A549 (cell line): ENCODE measurements at regions not wholly inside any gene's neighbourhood (a gene's known extent, or its start where the extent isn't known, plus 50 kb on each side); places are given as distances from the start of the nearest gene placed in this dataset.
A peak's percentile ranks its signal among the peaks of the same experiment; 100 is the strongest.

Experiments
- ATAC-seq, 2 experiments: fragments of 200-7000 bp in 1 of 2; fragments of >200 bp in 1 of 2; cut with Nextera tagmentation in 1 of 2; cut with Tn5 transposase in 1 of 2; 3 replicates each; pipeline versions ENCODE4 v1.8.0 to v1.9.1; 2018 to 2020; ENCODE audit warnings: mild to moderate bottlenecking in 1 of 2, moderate library complexity in 1 of 2
- CTCF ChIA-PET: fragments of 300-600 bp; sonication (Branson Sonifier 250); formaldehyde crosslinking; extraction: SDS; loops from one replicate; lab custom pipeline; 2021; ENCODE audit warnings: antibody characterized with exemption, inconsistent platforms; lab: Yijun Ruan, JAX
- POLR2A ChIA-PET: fragments of 350-600 bp; formaldehyde crosslinking; extraction: SDS; loops from one replicate; lab custom pipeline; 2021; ENCODE audit warnings: antibody characterized with exemption, inconsistent platforms; lab: Yijun Ruan, JAX
- DNase-seq, 2 experiments: peaks; one replicate each; pipeline versions ENCODE4 v3.0.0 to v3.0.0-alpha.2; 2011 to 2016; ENCODE audit warnings: low read depth in 1 of 2, low spot score in 1 of 2
- FAIRE-seq: peaks from 2 replicates; lab custom pipeline; 2011; peaks lifted over from hg19 to GRCh38; lab: Jason Lieb, UNC
- H3K27ac ChIP-seq, 2 experiments: fragments of >200 bp; sonication (Bioruptor Twin); formaldehyde crosslinking; 3 replicates each; pipeline ENCODE4 v1.5.1; 2016 to 2017
- H3K4me1 ChIP-seq: fragments of >200 bp; sonication (Bioruptor Twin); formaldehyde crosslinking; 3 replicates; pipeline ENCODE4 v1.6.1; 2016
- H3K4me2 ChIP-seq: fragments of >200 bp; sonication (Bioruptor Twin); formaldehyde crosslinking; 3 replicates; pipeline ENCODE4 v1.6.1; 2016
- H3K4me3 ChIP-seq: fragments of >200 bp; sonication (Bioruptor Twin); formaldehyde crosslinking; 3 replicates; pipeline ENCODE4 v1.5.1; 2016
- H3K9me3 ChIP-seq: fragments of >200 bp; sonication (Bioruptor Twin); formaldehyde crosslinking; 3 replicates; pipeline ENCODE4 v1.6.1; 2016
- BCL3 ChIP-seq: fragments of >200 bp; sonication (Bioruptor Twin); formaldehyde crosslinking; IDR thresholded peaks from 3 replicates; pipeline ENCODE4 v1.6.1; 2016
- ELK1 ChIP-seq: fragments of 150-350 bp; IDR thresholded peaks from 2 replicates; pipeline ENCODE4 v1.6.1; 2014; ENCODE audit warnings: low read depth, mild to moderate bottlenecking, low read length
- ESRRA ChIP-seq: fragments of 150-350 bp; IDR thresholded peaks from 2 replicates; pipeline ENCODE4 v1.6.1; 2014; ENCODE audit warnings: mild to moderate bottlenecking, low read length, borderline replicate concordance
- HDAC2 ChIP-seq: fragments of 200-600 bp; sonication (generic); IDR thresholded peaks from 2 replicates; pipeline ENCODE4 v1.6.1; 2016
- HEYL ChIP-seq: fragments of 250-450 bp; sonication (Bioruptor Pico); IDR thresholded peaks from 2 replicates; pipeline ENCODE4 v1.8.0; 2021; ENCODE audit warnings: mild to moderate bottlenecking, moderate library complexity
- HMGXB4 ChIP-seq: fragments of 250-450 bp; sonication (Bioruptor Pico); IDR thresholded peaks from 2 replicates; pipeline ENCODE4 v1.5.0; 2021; ENCODE audit warnings: mild to moderate bottlenecking, moderate library complexity, borderline replicate concordance
- HOXA7 ChIP-seq: fragments of 250-450 bp; sonication (Bioruptor Pico); IDR thresholded peaks from 2 replicates; pipeline ENCODE4 v1.5.0; 2020; ENCODE audit warnings: mild to moderate bottlenecking, moderate library complexity
- HOXB5 ChIP-seq: fragments of 250-450 bp; sonication (Bioruptor Pico); IDR thresholded peaks from 2 replicates; pipeline ENCODE4 v1.5.0; 2020; ENCODE audit warnings: mild to moderate bottlenecking, moderate library complexity
- JUNB ChIP-seq: fragments of >200 bp; sonication (Bioruptor Twin); formaldehyde crosslinking; IDR thresholded peaks from 2 replicates; pipeline ENCODE4 v1.6.1; 2016
- MAFK ChIP-seq: fragments of 450-650 bp; IDR thresholded peaks from 2 replicates; pipeline ENCODE4 v1.6.1; 2014; ENCODE audit not compliant: partially characterized antibody
- PHF8 ChIP-seq: fragments of 200-600 bp; sonication (generic); IDR thresholded peaks from 2 replicates; pipeline ENCODE4 v1.6.1; 2016; ENCODE audit warnings: low read depth, mild to moderate bottlenecking, antibody characterized with exemption, moderate library complexity, borderline replicate concordance
- POLR2AphosphoS2 ChIP-seq: conservative IDR thresholded peaks from 2 replicates; pipeline ENCODE4 v1.6.1; 2012; ENCODE audit warnings: low read length, improper control_type of control experiment, inconsistent platforms
- RAD21 ChIP-seq, 2 experiments: fragments of >200 bp in 1 of 2; sonication (Bioruptor Twin) in 1 of 2; formaldehyde crosslinking in 1 of 2; IDR thresholded peaks in 1 of 2; conservative IDR thresholded peaks in 1 of 2; 2 replicates in 1 of 2; 3 replicates in 1 of 2; pipeline ENCODE4 v1.6.1; 2012 to 2018; ENCODE audit warnings: inconsistent platforms in 1 of 2
- RARB ChIP-seq: fragments of 250-450 bp; sonication (Bioruptor Pico); IDR thresholded peaks from 2 replicates; pipeline ENCODE4 v1.8.0; 2021; ENCODE audit warnings: mild to moderate bottlenecking, moderate library complexity
- REST ChIP-seq: fragments of 200-600 bp; sonication (generic); IDR thresholded peaks from 2 replicates; pipeline ENCODE4 v1.6.1; 2016; ENCODE audit warnings: antibody characterized with exemption, mild to moderate bottlenecking, moderate library complexity
- RFX5 ChIP-seq: fragments of 450-650 bp; IDR thresholded peaks from 2 replicates; pipeline ENCODE4 v1.7.1; 2014; ENCODE audit warnings: antibody characterized with exemption, mild to moderate bottlenecking, moderate library complexity
- RNF2 ChIP-seq: fragments of 200-600 bp; sonication (generic); IDR thresholded peaks from 2 replicates; pipeline ENCODE4 v1.6.1; 2016; ENCODE audit warnings: low read depth, mild to moderate bottlenecking, antibody characterized with exemption, moderate library complexity, borderline replicate concordance
- USF2 ChIP-seq: fragments of 450-650 bp; IDR thresholded peaks from 2 replicates; pipeline ENCODE4 v1.6.1; 2014; ENCODE audit warnings: antibody characterized with exemption
- ZFP36 ChIP-seq: fragments of 450-650 bp; IDR thresholded peaks from 2 replicates; pipeline ENCODE4 v1.6.1; 2014; ENCODE audit warnings: borderline replicate concordance; ENCODE audit not compliant: partially characterized antibody
- WGBS: methylation state at CpG from one replicate; pipeline ENCODE4 v1.1.6; 2017; ENCODE audit errors: missing lambda C conversion rate; 5-methylcytosine and 5-hydroxymethylcytosine counted together

- no peak for FAIRE-seq
- DNase-seq: no peak
- ATAC-seq: no peak
- ChIA-PET CTCF (no interaction called here), POLR2A (no interaction called here)
- Histone ChIP-seq H3K4me2 (no peak overlapping the region), H3K4me3 (no peak overlapping the region), H3K4me1 (no peaks in the 10 kb centered on the region), H3K27ac (no peak overlapping the region), H3K9me3 (no peaks in the 10 kb centered on the region; the same call in 2 of the 3 replicates)
- 7% methylated on average over 3 of the region's 3 CpGs for WGBS
- no peak for TF ChIP-seq HDAC2
- TF ChIP-seq ESRRA: no peak
- TF ChIP-seq RAD21 (conservative IDR thresholded peaks at IDR 0.05 in 1 of 2, IDR thresholded peaks at IDR 0.05 in 1 of 2): no peak
- no peak for TF ChIP-seq HOXB5 (CRISPR knock-in tag)
- no peak for TF ChIP-seq RFX5
- TF ChIP-seq BCL3: no peak
Observed at GRCh38 chr14:46008348-46008747, 643.2 kb downstream of the RPL10L start.

- WGBS: 2% methylated on average over 2 of the region's 2 CpGs
- Histone ChIP-seq H3K4me3 (no peak overlapping the region), H3K27ac (no peak overlapping the region), H3K9me3 (no peaks in the 10 kb centered on the region; the same call in 2 of the 3 replicates), H3K4me2 (no peak overlapping the region), H3K4me1 (no peaks in the 10 kb centered on the region)
- ChIA-PET POLR2A (no interaction called here), CTCF (no interaction called here)
- no peak for FAIRE-seq
- TF ChIP-seq JUNB: no peak
- no peak for TF ChIP-seq MAFK
- TF ChIP-seq USF2: peak; percentile 75
- ATAC-seq: no peak
- DNase-seq: no peak
Observed at GRCh38 chr14:45998554-45998953, 653.0 kb downstream of the RPL10L start.

GRCh38 chr14:45990252-45990651 is 661.3 kb downstream of the RPL10L start:
- ChIA-PET POLR2A (no interaction called here), CTCF (no interaction called here)
- Histone ChIP-seq H3K9me3 (no peaks in the 10 kb centered on the region), H3K4me1 (no peaks in the 10 kb centered on the region), H3K27ac (no peak overlapping the region), H3K4me2 (no peak overlapping the region), H3K4me3 (no peak overlapping the region)
- ATAC-seq: no peak
- WGBS: 5% methylated on average over 3 of the region's 3 CpGs
- TF ChIP-seq HMGXB4 (no peak), POLR2AphosphoS2 (no peak), RARB (CRISPR knock-in tag) (no peak), ZFP36 (no peak), ELK1 (no peak), HEYL (CRISPR knock-in tag) (no peak), REST (no peak), RNF2 (no peak), BCL3 (no peak), HOXA7 (no peak), PHF8 (no peak)
- no peak for FAIRE-seq
- DNase-seq: peak in 1 of 2 experiments; percentile 10
